H1 (cell line): ENCODE measurements at regions not wholly inside any gene's neighbourhood (a gene's known extent, or its start where the extent isn't known, plus 50 kb on each side); places are given as distances from the start of the nearest gene placed in this dataset.

Experiments used
- CTCF ChIA-PET: fragments of 300-600 bp; sonication (Branson Sonifier 250); formaldehyde crosslinking; loops from one replicate; lab custom pipeline; 2021; ENCODE audit not compliant: partially characterized antibody; lab: Charles Lee
- POLR2A ChIA-PET: fragments of 300-600 bp; sonication (Branson Sonifier 250); formaldehyde crosslinking; loops from one replicate; lab custom pipeline; 2021; ENCODE audit warnings: inconsistent platforms; ENCODE audit not compliant: partially characterized antibody; lab: Charles Lee
- DNase-seq, 2 experiments: peaks; one replicate each; pipeline versions ENCODE4 v3.0.0 to v3.0.0-alpha.2; 2010 to 2022; ENCODE audit warnings: low spot score in 2 of 2, low read depth in 1 of 2, mixed read lengths in 1 of 2
- FAIRE-seq: peaks from 2 replicates; lab custom pipeline; 2011; peaks lifted over from hg19 to GRCh38; lab: Jason Lieb, UNC
- H2AFZ ChIP-seq: 2 replicates; pipeline ENCODE4 v1.8.1; 2012; ENCODE audit warnings: low read length, inconsistent platforms
- H2AK5ac ChIP-seq: 2 replicates; pipeline ENCODE4 v1.6.1; 2013; ENCODE audit warnings: low read depth, low read length
- H2BK120ac ChIP-seq: replicated peaks from 2 replicates; pipeline ENCODE3; 2013; ENCODE audit warnings: low read depth, low read length, inconsistent platforms
- H2BK12ac ChIP-seq: 2 replicates; pipeline ENCODE4 v1.6.1; 2013; ENCODE audit warnings: low read depth, low read length
- H2BK15ac ChIP-seq: 2 replicates; pipeline ENCODE4 v1.6.1; 2013; ENCODE audit warnings: low read length
- H2BK20ac ChIP-seq: 2 replicates; pipeline ENCODE4 v1.6.1; 2013; ENCODE audit warnings: low read length
- H2BK5ac ChIP-seq: 2 replicates; pipeline ENCODE4 v1.6.1; 2013; ENCODE audit warnings: low read depth, low read length
- H3K14ac ChIP-seq: 2 replicates; pipeline ENCODE4 v1.6.1; 2013; ENCODE audit warnings: inconsistent platforms; ENCODE audit not compliant: insufficient read length
- H3K18ac ChIP-seq: 2 replicates; pipeline ENCODE4 v1.6.1; 2013; ENCODE audit warnings: low read length; ENCODE audit errors: extremely low read depth
- H3K23ac ChIP-seq: 2 replicates; pipeline ENCODE4 v1.6.1; 2013; ENCODE audit warnings: inconsistent platforms; ENCODE audit not compliant: insufficient read length
- H3K23me2 ChIP-seq: 2 replicates; pipeline ENCODE4 v1.6.1; 2013; ENCODE audit warnings: low read depth, low read length
- H3K27ac ChIP-seq: 2 replicates; pipeline ENCODE4 v1.6.1; 2011; ENCODE audit warnings: low read depth, low read length, inconsistent platforms
- H3K27me3 ChIP-seq, 4 experiments: replicated peaks in 1 of 4; 1 replicate in 1 of 4; 2 replicates in 3 of 4; pipeline versions ENCODE4 v1.6.1 to v1.8.1; 2011 to 2013; ENCODE audit warnings: low read length in 3 of 4, mild to moderate bottlenecking in 3 of 4, inconsistent platforms in 2 of 4, mixed read lengths in 2 of 4, moderate library complexity in 1 of 4; ENCODE audit not compliant: control insufficient read depth in 3 of 4, insufficient read depth in 3 of 4; ENCODE audit errors: extremely low read depth in 1 of 4
- H3K36me3 ChIP-seq, 4 experiments: 2 replicates each; pipeline versions ENCODE4 v1.6.1 to v1.8.1; 2011 to 2013; ENCODE audit warnings: mild to moderate bottlenecking in 4 of 4, low read length in 3 of 4, moderate library complexity in 2 of 4, control low read depth in 1 of 4, inconsistent platforms in 1 of 4; ENCODE audit not compliant: insufficient read depth in 4 of 4, control insufficient read depth in 2 of 4
- H3K4ac ChIP-seq: replicated peaks from 2 replicates; pipeline ENCODE3; 2013; ENCODE audit warnings: low read length, low read depth, mixed read lengths, inconsistent platforms; ENCODE audit not compliant: insufficient read length
- H3K4me1 ChIP-seq, 4 experiments: replicated peaks in 1 of 4; 1 replicate in 1 of 4; 2 replicates in 3 of 4; pipeline versions ENCODE4 v1.6.1 to v1.8.1; 2011 to 2013; ENCODE audit warnings: low read length in 3 of 4, inconsistent platforms in 2 of 4, mixed read lengths in 1 of 4; ENCODE audit not compliant: insufficient read depth in 4 of 4, control insufficient read depth in 3 of 4
- H3K4me2 ChIP-seq, 2 experiments: 2 replicates each; pipeline versions ENCODE4 v1.6.1 to v1.8.1; 2011 to 2013; ENCODE audit warnings: low read depth in 2 of 2, low read length in 2 of 2, control low read depth in 1 of 2, inconsistent platforms in 1 of 2, mild to moderate bottlenecking in 1 of 2; ENCODE audit not compliant: insufficient read depth in 1 of 2
- H3K4me3 ChIP-seq, 4 experiments: fragments of 200-600, 300-600 bp in 1 of 4; sonication (generic), shearing (Covaris generic), sonication (Bioruptor Twin) in 1 of 4; 2 replicates each; pipeline versions ENCODE4 v1.5.1 to v1.8.1; 2011 to 2016; ENCODE audit warnings: low read length in 4 of 4, low read depth in 3 of 4, control low read depth in 2 of 4, inconsistent platforms in 2 of 4, mild to moderate bottlenecking in 2 of 4, mixed read lengths in 1 of 4, moderate library complexity in 1 of 4; ENCODE audit not compliant: insufficient read depth in 2 of 4; ENCODE audit errors: extremely low read depth in 1 of 4
- H3K56ac ChIP-seq: replicated peaks from 2 replicates; pipeline ENCODE3; 2013; ENCODE audit warnings: low read depth, mild to moderate bottlenecking, mixed read lengths, low read length, inconsistent platforms; ENCODE audit not compliant: insufficient read length
- H3K79me1 ChIP-seq: 2 replicates; pipeline ENCODE4 v1.6.1; 2013; ENCODE audit warnings: low read depth, low read length, control low read depth
- H3K79me2 ChIP-seq, 2 experiments: 2 replicates each; pipeline versions ENCODE4 v1.6.1 to v1.8.1; 2012 to 2013; ENCODE audit warnings: low read length in 2 of 2, mild to moderate bottlenecking in 2 of 2, inconsistent platforms in 1 of 2; ENCODE audit not compliant: insufficient read depth in 2 of 2, control insufficient read depth in 1 of 2
- H3K9ac ChIP-seq, 4 experiments: replicated peaks in 1 of 4; 1 replicate in 1 of 4; 2 replicates in 3 of 4; pipeline versions ENCODE4 v1.6.1 to v1.8.1; 2011 to 2013; ENCODE audit warnings: low read depth in 3 of 4, low read length in 3 of 4, control low read depth in 2 of 4, mild to moderate bottlenecking in 2 of 4, moderate library complexity in 2 of 4, inconsistent platforms in 1 of 4; ENCODE audit errors: extremely low read depth in 1 of 4
- H3K9me3 ChIP-seq, 2 experiments: 2 replicates each; pipeline versions ENCODE4 v1.6.1 to v1.8.1; 2012 to 2013; ENCODE audit warnings: mild to moderate bottlenecking in 2 of 2, moderate library complexity in 2 of 2, control low read depth in 1 of 2, inconsistent platforms in 1 of 2, low read depth in 1 of 2, low read length in 1 of 2, mixed read lengths in 1 of 2; ENCODE audit not compliant: insufficient read depth in 2 of 2
- H4K20me1 ChIP-seq, 2 experiments: replicated peaks in 1 of 2; 2 replicates each; pipeline versions ENCODE3 to v1.8.1; 2011 to 2013; ENCODE audit warnings: inconsistent platforms in 2 of 2, low read length in 2 of 2, mild to moderate bottlenecking in 1 of 2; ENCODE audit not compliant: insufficient read depth in 2 of 2, control insufficient read depth in 1 of 2
- H4K5ac ChIP-seq: 2 replicates; pipeline ENCODE4 v1.6.1; 2013; ENCODE audit warnings: low read length, low read depth, mixed read lengths, inconsistent platforms; ENCODE audit not compliant: insufficient read length
- H4K8ac ChIP-seq: 2 replicates; pipeline ENCODE4 v1.8.0; 2013; ENCODE audit warnings: mild to moderate bottlenecking, moderate library complexity, low read length, inconsistent platforms; ENCODE audit not compliant: insufficient read depth; ENCODE audit errors: extremely low read depth
- H4K91ac ChIP-seq: replicated peaks from 2 replicates; pipeline ENCODE3; 2013; ENCODE audit warnings: low read length, mixed read lengths, inconsistent platforms; ENCODE audit not compliant: insufficient read length
- CHD2 ChIP-seq: IDR thresholded peaks from 2 replicates; pipeline ENCODE4 v1.6.1; 2012; ENCODE audit warnings: low read length, improper control_type of control experiment
- EGR1 ChIP-seq: IDR thresholded peaks from 2 replicates; pipeline ENCODE4 v1.6.1; 2011; ENCODE audit warnings: low read depth, low read length, borderline replicate concordance
- EZH2 ChIP-seq: fragments of 200-600 bp; sonication (generic); IDR thresholded peaks from 2 replicates; pipeline ENCODE4 v1.7.1; 2012; ENCODE audit warnings: low read depth, mild to moderate bottlenecking, moderate library complexity, low read length, inconsistent platforms; ENCODE audit not compliant: severe bottlenecking
- HDAC2 ChIP-seq, 2 experiments: fragments of 300-600 bp in 1 of 2; sonication (generic) in 1 of 2; IDR thresholded peaks; 2 replicates each; pipeline ENCODE4 v1.6.1; 2011 to 2012; ENCODE audit warnings: low read depth in 2 of 2, low read length in 2 of 2, mild to moderate bottlenecking in 2 of 2, moderate library complexity in 2 of 2, borderline replicate concordance in 1 of 2, inconsistent platforms in 1 of 2
- HDAC6 ChIP-seq: IDR thresholded peaks from one replicate; pipeline ENCODE4 v1.7.1; 2012; ENCODE audit warnings: low read depth, mild to moderate bottlenecking, inconsistent platforms, low read length, moderate library complexity
- JUN ChIP-seq: IDR thresholded peaks from 2 replicates; pipeline ENCODE4 v1.6.1; 2011; ENCODE audit warnings: low read depth, mild to moderate bottlenecking, improper control_type of control experiment, low read length
- KDM1A ChIP-seq: fragments of 200-600, 300-600 bp; sonication (generic); IDR thresholded peaks from 2 replicates; pipeline ENCODE4 v1.7.1; 2016; ENCODE audit warnings: mild to moderate bottlenecking, low read length, borderline replicate concordance
- POLR2A ChIP-seq, 2 experiments: IDR thresholded peaks; 1 replicate in 1 of 2; 2 replicates in 1 of 2; pipeline ENCODE4 v1.6.1; 2011; ENCODE audit warnings: low read depth in 2 of 2, low read length in 2 of 2, mild to moderate bottlenecking in 2 of 2; ENCODE audit errors: control extremely low read depth in 1 of 2
- POU5F1 ChIP-seq: IDR thresholded peaks from 2 replicates; pipeline ENCODE4 v1.6.1; 2011; ENCODE audit warnings: low read depth, mild to moderate bottlenecking, low read length, moderate library complexity
- RBBP5 ChIP-seq: IDR thresholded peaks from 2 replicates; pipeline ENCODE4 v1.7.1; 2012; ENCODE audit warnings: low read depth, mild to moderate bottlenecking, inconsistent platforms, low read length, moderate library complexity, borderline replicate concordance
- SIN3A ChIP-seq, 2 experiments: IDR thresholded peaks in 1 of 2; conservative IDR thresholded peaks in 1 of 2; 2 replicates each; pipeline ENCODE4 v1.6.1; 2011 to 2012; ENCODE audit warnings: low read length in 2 of 2, improper control_type of control experiment in 1 of 2, low read depth in 1 of 2, mild to moderate bottlenecking in 1 of 2
- TAF7 ChIP-seq: optimal IDR thresholded peaks from 2 replicates; pipeline ENCODE3; 2011; ENCODE audit warnings: low read depth, mild to moderate bottlenecking, inconsistent platforms, low read length, moderate library complexity, borderline replicate concordance
- WGBS, 2 experiments: shearing (Covaris generic) in 1 of 2; methylation state at CpG; one replicate each; pipeline versions ENCODE4 v1.1.6 to v1.1.7; 2013 to 2015; ENCODE audit warnings: low lambda C conversion rate in 2 of 2, mixed read lengths in 2 of 2, inconsistent platforms in 1 of 2, low coverage in 1 of 2, missing lambda C conversion rate in 1 of 2; ENCODE audit not compliant: insufficient replicate concordance in 2 of 2, insufficient coverage in 1 of 2, insufficient read length in 1 of 2; ENCODE audit errors: extremely low coverage in 1 of 2, missing lambda C conversion rate in 1 of 2; 5-methylcytosine and 5-hydroxymethylcytosine counted together
- TF ChIP-seq, protein P1 (sequence below): IDR thresholded peaks from 2 replicates; pipeline ENCODE4 v1.6.1; 2011; ENCODE audit warnings: low read depth, mild to moderate bottlenecking, low read length; ENCODE audit not compliant: insufficient read depth
- TF ChIP-seq, protein P2 (sequence below): IDR thresholded peaks from 2 replicates; pipeline ENCODE4 v1.6.1; 2012; ENCODE audit warnings: inconsistent platforms

DNA sequence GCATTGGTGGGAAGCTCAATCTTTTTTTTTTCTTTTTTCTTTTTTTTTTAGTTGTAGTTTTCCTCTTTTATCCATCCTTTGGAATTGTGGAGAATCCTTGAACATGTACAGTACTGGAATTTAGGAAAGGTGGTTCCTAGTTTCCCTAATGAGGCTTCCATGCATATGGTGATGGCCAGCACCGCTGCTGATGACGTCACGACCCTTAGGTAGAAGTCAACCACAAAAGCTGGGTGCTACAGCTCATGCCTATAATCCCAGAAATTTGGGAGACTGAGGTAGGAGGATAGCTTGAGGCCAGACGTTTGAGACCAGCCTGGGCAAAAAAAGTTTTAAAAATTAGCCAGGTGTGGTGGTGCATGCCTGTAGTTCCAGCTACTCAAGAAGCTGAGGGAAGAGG, 79.3 kb upstream of the SOX4 start:
- TF ChIP-seq RBBP5 = no peak
- no peak for TF ChIP-seq SIN3A (conservative IDR thresholded peaks at IDR 0.05 in 1 of 2, IDR thresholded peaks at IDR 0.05 in 1 of 2; ENCODE audit: low read depth in 1 of 2, low read length in 2 of 2)
- no peak for TF ChIP-seq CHD2
- TF ChIP-seq POLR2A (IDR thresholded peaks at IDR 0.05; ENCODE audit: control extremely low read depth in 1 of 2, low read depth in 2 of 2, low read length in 2 of 2) = no peak
- TF ChIP-seq, protein P1, sequence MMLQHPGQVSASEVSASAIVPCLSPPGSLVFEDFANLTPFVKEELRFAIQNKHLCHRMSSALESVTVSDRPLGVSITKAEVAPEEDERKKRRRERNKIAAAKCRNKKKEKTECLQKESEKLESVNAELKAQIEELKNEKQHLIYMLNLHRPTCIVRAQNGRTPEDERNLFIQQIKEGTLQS = no peak
- TF ChIP-seq KDM1A = no peak
- no peak for TF ChIP-seq TAF7
- TF ChIP-seq, protein P2, sequence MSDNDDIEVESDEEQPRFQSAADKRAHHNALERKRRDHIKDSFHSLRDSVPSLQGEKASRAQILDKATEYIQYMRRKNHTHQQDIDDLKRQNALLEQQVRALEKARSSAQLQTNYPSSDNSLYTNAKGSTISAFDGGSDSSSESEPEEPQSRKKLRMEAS = no peak
- TF ChIP-seq POU5F1 = no peak
- TF ChIP-seq JUN = no peak
- TF ChIP-seq EGR1 = no peak
- TF ChIP-seq HDAC2 (IDR thresholded peaks at IDR 0.05; ENCODE audit: borderline replicate concordance in 1 of 2, low read depth in 2 of 2, low read length in 2 of 2) = no peak
- no peak for TF ChIP-seq HDAC6
- TF ChIP-seq EZH2 = no peak
- TF ChIP-seq, all 59 proteins: peak for 0
- POLR2A ChIA-PET = interaction anchor here (0.6 kb wide), 1 partner anchor 91 kb away, joined by 3 read pairs; no protein-coding TSS in a partner anchor
- H3K56ac ChIP-seq = no peak overlapping the region

More for the DNA sequence above, 79.3 kb upstream of the SOX4 start:
- no peak overlapping the region; the same call in 1 of the 2 replicates for H4K8ac ChIP-seq
- no peak overlapping the region for H4K5ac ChIP-seq
- no peaks in the 10 kb centered on the region for H3K27me3 ChIP-seq
- 84% methylated on average over 4 of the region's 4 CpGs; no CpG with 5 or more reads in 1 of the 2 experiments for WGBS, 2 experiments
- H3K23me2 ChIP-seq = no peaks in the 10 kb centered on the region
- no peak overlapping the region for H4K91ac ChIP-seq
- H3K4ac ChIP-seq = no peak overlapping the region
- no peak overlapping the region for H3K4me2 ChIP-seq
- H3K79me2 ChIP-seq = no peaks in the 10 kb centered on the region
- no peak overlapping the region for H3K9ac ChIP-seq
- H3K27ac ChIP-seq = no peak overlapping the region
- no peaks in the 10 kb centered on the region for H3K79me1 ChIP-seq
- FAIRE-seq (no peak), DNase-seq (no peak)
- H3K4me3 ChIP-seq = no peak overlapping the region
- no peak overlapping the region for H2BK15ac ChIP-seq
- no peak overlapping the region for H2BK5ac ChIP-seq
- H3K4me1 ChIP-seq = no peaks in the 10 kb centered on the region; a peak in 1 of 7 replicates
- no peak overlapping the region for H2BK12ac ChIP-seq
- no peak overlapping the region for H2BK120ac ChIP-seq
- CTCF ChIA-PET = interaction anchor here (4.5 kb wide), 1 partner anchor 9 kb away, joined by 25 read pairs; no protein-coding TSS in a partner anchor
- no peak overlapping the region for H3K14ac ChIP-seq
- H4K20me1 ChIP-seq = no peaks in the 10 kb centered on the region
- H3K18ac ChIP-seq = no peak overlapping the region
- no peaks in the 10 kb centered on the region for H3K9me3 ChIP-seq
- H3K36me3 ChIP-seq = no peaks in the 10 kb centered on the region
- H2AK5ac ChIP-seq = no peak overlapping the region
- no peak overlapping the region for H2AFZ ChIP-seq
- no peak overlapping the region for H3K23ac ChIP-seq
- no peak overlapping the region for H2BK20ac ChIP-seq
